OCI-LY3 (cell line): ENCODE measurements at regions not wholly inside any gene's neighbourhood (a gene's known extent, or its start where the extent isn't known, plus 50 kb on each side); places are given as distances from the start of the nearest gene placed in this dataset.

ENCODE experiments used
- CTCF ChIP-seq: fragments of 200-600, 300-600 bp; sonication (generic); IDR thresholded peaks from 2 replicates; pipeline ENCODE4 v1.5.1; 2014; ENCODE audit warnings: antibody characterized with exemption, low read length, low read depth
- EZH2phosphoT487 ChIP-seq: fragments of 200-600 bp; shearing (Covaris generic); IDR thresholded peaks from 2 replicates; pipeline ENCODE4 v1.6.1; 2018; ENCODE audit warnings: antibody characterized with exemption, mixed run types, low read depth

- TF ChIP-seq CTCF = no peak
- TF ChIP-seq EZH2phosphoT487 = no peak
Measured at GRCh38 chr2:221025398-221025797, 546.7 kb downstream of the EPHA4 start.
